ENCODE measurements at regions not wholly inside any gene's neighbourhood (a gene's known extent, or its start where the extent isn't known, plus 50 kb on each side); places are given as distances from the start of the nearest gene placed in this dataset.

GRCh38 chr11:8321876-8322275 lies 58.2 kb upstream of the LMO1 start:
- no peak for DNase-seq

DNA sequence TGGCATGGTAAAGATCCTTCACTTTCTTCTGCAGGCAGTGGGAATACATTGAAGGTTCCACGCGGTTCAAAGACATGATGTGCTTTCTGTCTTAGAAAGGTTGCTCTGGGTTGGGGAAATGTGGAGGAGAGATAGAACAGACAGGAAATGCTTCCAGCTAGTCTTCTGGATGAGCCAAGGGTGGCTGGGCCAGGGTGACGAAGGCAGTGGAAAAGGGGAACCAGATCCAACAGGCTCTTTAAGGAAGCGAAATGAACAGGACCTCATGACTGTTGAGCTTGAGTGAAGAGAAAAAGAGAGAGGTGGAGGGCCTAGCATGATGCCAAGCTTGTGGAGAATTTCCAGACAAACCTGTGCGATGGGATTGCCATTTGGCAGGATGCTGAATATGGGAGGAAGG lies 56.4 kb upstream of the LMO1 start:
- no peak for DNase-seq

- DNase-seq: no peak
Observed at GRCh38 chr11:8318536-8318935, 54.9 kb upstream of the LMO1 start.

- DNase-seq: no peak
Observed at GRCh38 chr11:8317159-8317558, 53.5 kb upstream of the LMO1 start.

DNA sequence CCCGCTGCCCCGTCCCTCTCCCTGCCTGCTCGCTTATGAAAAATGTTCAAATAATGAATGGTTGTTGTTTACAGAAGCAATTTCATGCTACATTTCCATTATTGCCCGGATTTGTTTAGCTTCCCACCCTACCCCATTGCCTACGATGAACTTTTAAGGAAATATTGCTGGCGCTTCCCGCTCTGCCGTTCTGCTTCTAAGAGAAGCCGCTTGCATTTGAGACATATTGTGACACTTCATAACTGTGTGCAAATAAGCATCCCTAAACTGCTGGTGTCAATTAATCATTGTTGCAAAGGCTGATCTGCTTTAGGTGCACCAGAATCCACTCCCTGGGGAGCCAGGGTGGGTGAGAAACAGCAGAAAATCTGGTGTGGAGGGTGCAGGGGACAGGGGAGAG lies 52.3 kb upstream of the LMO1 start:
- DNase-seq: no peak

- DNase-seq: no peak
Observed at GRCh38 chr11:8315463-8315862, 51.8 kb upstream of the LMO1 start.

DNA sequence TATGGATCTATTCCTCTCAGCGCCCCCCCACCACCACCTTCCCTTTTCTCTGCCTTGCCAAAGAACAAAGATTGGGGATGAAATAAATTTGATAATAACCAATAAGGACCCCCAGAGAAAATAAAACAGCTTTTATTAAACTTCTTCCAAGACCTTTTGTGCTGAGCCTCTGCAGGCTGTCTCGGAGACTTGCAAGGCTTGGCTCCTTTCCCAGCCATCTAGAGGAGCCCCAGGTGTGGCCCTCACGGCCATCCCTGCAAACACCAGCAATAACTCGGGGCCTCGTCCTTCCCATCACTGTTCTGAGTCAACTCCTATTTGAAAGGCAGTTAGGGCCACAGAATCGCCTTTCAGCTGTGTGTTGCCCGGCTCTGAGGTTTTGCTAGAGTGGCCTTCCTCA lies 51.2 kb upstream of the LMO1 start:
- no peak for DNase-seq

GRCh38 chr11:8313504-8314090 lies 49.9 kb upstream of the LMO1 start:
- DNase-seq: no peak

Data from fibroblast of skin of right quadriceps (primary cell).